Activated naive CD4-positive, alpha-beta T cell treated with anti-CD3 and anti-CD28 coated beads for 36 hours (primary cell): ENCODE measurements at regions not wholly inside any gene's neighbourhood (a gene's known extent, or its start where the extent isn't known, plus 50 kb on each side); places are given as distances from the start of the nearest gene placed in this dataset.

ENCODE experiments used
- CTCF ChIA-PET: fragments of 350-600 bp; sonication (Branson Sonifier 250); formaldehyde crosslinking; loops from one replicate; lab custom pipeline; 2021; ENCODE audit warnings: antibody characterized with exemption; lab: Charles Lee
- DNase-seq: peaks from one replicate; pipeline ENCODE4 v3.0.0-alpha.2; 2020
- H3K27ac Mint-ChIP-seq: one replicate; pipeline ENCODE4 v1.8.0; 2021; ENCODE audit warnings: mild to moderate bottlenecking, mixed read lengths
- H3K27me3 Mint-ChIP-seq: one replicate; pipeline ENCODE4 v1.8.0; 2021; ENCODE audit warnings: low read depth, mixed read lengths
- H3K36me3 Mint-ChIP-seq: one replicate; pipeline ENCODE4 v1.8.0; 2021; ENCODE audit warnings: low read depth, mixed read lengths
- H3K4me1 Mint-ChIP-seq: one replicate; pipeline ENCODE4 v1.8.0; 2021; ENCODE audit warnings: low read depth, mixed read lengths
- H3K4me3 Mint-ChIP-seq: one replicate; pipeline ENCODE4 v1.8.0; 2021; ENCODE audit warnings: mild to moderate bottlenecking, moderate library complexity, mixed read lengths
- H3K9me3 Mint-ChIP-seq: one replicate; pipeline ENCODE4 v1.8.0; 2021; ENCODE audit warnings: mixed read lengths
- intact Hi-C: fragments of 100-400 bp; cut with micrococcal nuclease; formaldehyde crosslinking; loops from one replicate; pipeline ENCODE4 v1.15.1; 2023

DNA sequence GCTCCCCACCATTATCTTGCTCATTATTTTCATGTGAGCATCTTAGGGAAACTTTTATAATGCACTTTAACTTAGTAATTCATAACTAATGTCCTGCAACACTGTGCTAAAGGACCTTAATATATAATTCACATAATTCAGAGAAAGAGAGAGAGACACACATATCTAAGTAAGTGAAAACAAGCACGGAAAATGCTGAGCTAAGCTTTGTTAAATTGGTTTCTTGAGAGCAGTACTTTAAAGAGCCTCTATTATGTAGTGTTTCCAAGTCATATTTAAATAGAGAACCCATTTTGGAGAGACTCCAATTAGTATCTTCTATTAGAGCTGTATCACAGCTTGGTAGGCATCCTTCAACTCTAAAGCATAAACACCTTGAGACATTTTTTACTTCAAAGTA, 354.1 kb upstream of the SOX14 start:
- intact Hi-C loops: no loop called here
- no peak overlapping the region for H3K4me3 Mint-ChIP-seq
- no peaks in the 10 kb centered on the region for H3K9me3 Mint-ChIP-seq
- peaks cover 4% of the 10 kb centered on the region for H3K27me3 Mint-ChIP-seq
- H3K36me3 Mint-ChIP-seq: no peaks in the 10 kb centered on the region
- H3K4me1 Mint-ChIP-seq: no peaks in the 10 kb centered on the region
- no peak for DNase-seq
- no peak overlapping the region for H3K27ac Mint-ChIP-seq
- CTCF ChIA-PET: no interaction called here

DNA sequence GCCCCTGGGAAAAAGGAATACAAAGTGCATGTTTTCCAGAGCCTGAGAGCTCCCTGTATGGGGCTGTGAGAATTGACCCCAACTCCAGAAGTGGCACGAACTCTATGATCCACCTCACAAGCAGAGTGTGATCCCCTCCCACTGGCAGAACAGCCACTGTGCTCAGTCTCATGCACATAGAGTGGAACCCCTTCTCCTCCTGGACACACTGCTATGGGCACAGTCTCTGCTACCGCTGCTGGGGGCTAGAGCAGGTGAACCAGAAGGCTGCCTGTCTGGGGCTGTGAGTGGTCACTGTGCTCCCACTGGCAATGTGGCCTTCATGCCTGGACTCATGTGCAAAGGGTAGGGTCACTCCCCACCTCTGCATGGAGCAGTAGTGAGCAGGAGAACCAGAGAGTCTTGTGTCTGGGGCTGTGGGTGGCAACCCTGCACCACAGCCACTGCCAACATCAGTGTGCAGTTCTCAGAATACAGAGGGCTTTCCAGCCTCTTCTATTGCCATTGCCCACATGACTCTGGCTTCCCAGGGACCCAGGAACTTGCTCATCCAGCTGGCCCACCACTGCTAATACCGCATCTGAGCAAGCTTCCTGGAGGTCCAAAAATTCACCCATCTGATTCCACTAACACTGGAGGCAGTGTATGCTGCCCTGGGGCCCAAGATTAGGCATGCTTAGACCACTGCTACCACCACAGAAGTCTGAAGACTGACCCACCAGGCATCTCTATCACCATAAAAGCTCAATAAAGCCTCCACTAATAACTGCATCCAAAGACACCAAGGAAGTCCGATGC, 343.7 kb upstream of the SOX14 start:
- Mint-ChIP-seq H3K9me3 (peaks cover 23% of the 10 kb centered on the region), H3K4me1 (no peaks in the 10 kb centered on the region), H3K27me3 (no peaks in the 10 kb centered on the region), H3K4me3 (no peak overlapping the region), H3K36me3 (no peaks in the 10 kb centered on the region), H3K27ac (no peak overlapping the region)
- DNase-seq: no peak
- intact Hi-C loops: no loop called here
- CTCF ChIA-PET: no interaction called here

DNA sequence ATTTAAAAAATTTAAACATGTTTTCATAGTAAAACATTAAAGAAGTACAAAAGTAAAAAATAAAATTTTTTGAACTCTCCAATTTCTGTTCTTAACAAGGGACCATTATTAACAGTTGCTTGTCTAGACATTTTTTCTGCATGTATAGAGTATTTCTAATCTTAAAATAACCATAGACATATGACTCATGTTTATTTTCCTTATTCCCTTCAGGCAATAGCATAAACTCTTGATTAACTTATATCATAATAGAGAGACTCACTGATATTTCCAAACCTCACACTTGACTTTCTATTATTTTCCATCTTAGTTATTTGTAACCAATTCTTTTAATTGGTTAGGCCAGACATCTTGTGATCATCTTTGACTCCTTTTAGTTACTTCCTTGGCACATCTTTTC, 325.6 kb upstream of the SOX14 start:
- Mint-ChIP-seq H3K9me3 (peaks cover 4% of the 10 kb centered on the region), H3K4me3 (no peak overlapping the region), H3K27me3 (no peaks in the 10 kb centered on the region), H3K27ac (no peak overlapping the region), H3K4me1 (no peaks in the 10 kb centered on the region), H3K36me3 (no peaks in the 10 kb centered on the region)
- no peak for DNase-seq
- CTCF ChIA-PET: no interaction called here
- intact Hi-C loops: no loop called here

DNA sequence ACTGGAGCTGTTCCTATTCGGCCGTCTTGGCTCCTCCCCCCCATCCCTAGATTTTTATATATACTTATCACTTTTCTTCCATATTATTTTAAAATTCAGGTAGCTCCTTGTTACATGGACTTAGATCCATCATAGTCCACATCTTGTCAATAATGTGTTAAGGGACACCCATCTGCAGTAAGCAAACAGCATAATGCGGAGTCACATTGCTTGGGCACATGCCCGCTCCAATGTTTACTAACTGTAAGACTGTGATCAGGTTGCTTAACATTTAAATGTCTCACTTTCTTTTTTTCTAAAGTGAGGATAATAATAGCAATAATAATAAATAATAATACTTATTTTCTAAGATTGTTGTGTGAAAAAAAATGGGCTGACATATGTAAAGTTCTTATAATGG, 303.2 kb upstream of the SOX14 start:
- Mint-ChIP-seq H3K27ac (no peak overlapping the region), H3K9me3 (no peaks in the 10 kb centered on the region), H3K36me3 (no peaks in the 10 kb centered on the region), H3K27me3 (peaks cover 2% of the 10 kb centered on the region), H3K4me1 (no peaks in the 10 kb centered on the region), H3K4me3 (no peak overlapping the region)
- DNase-seq: no peak
- intact Hi-C loops: no loop called here
- CTCF ChIA-PET: no interaction called here

DNA sequence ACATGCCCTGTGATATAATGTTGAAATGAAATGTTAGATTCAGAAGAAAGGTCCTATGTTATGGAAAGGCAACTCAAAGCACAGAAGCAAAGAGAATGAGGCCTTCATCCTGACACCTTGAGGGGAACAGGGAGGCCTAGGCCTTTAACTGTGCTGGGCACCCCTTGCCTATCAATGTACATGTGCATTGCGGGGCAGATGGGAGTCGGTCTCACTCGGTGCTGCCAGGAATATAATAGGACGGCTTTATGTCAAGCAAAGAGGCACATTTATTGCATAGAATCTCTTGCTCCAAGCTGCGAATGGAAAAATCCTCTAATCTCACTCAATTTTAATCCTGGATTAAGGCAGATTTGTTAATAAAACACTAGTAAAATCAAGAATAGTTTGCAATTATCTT, 301.0 kb upstream of the SOX14 start:
- CTCF ChIA-PET: no interaction called here
- H3K4me3 Mint-ChIP-seq: no peak overlapping the region
- intact Hi-C loops: no loop called here
- DNase-seq: no peak
- no peaks in the 10 kb centered on the region for H3K36me3 Mint-ChIP-seq
- no peaks in the 10 kb centered on the region for H3K4me1 Mint-ChIP-seq
- H3K27ac Mint-ChIP-seq: no peak overlapping the region
- peaks cover 2% of the 10 kb centered on the region for H3K27me3 Mint-ChIP-seq
- H3K9me3 Mint-ChIP-seq: no peaks in the 10 kb centered on the region

DNA sequence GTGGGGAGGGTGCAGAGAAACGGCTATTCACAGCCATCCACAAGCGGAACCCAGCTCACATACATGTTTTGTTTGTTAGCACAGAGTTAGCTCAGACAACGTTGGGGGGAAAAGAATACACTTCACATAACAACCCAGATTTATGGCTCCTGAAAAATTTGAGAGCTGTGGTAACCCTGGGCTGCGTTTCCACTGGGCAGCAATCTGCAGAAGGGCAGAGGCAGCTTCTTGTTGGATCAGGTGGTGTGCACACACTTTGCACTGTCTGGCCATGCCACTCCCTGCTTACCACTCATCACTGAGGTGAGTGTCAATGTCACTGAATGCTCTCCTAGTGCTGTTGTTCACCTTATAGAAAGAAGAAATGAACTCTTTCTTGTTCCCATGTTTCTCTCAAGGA, 299.8 kb upstream of the SOX14 start:
- H3K4me3 Mint-ChIP-seq: no peak overlapping the region
- intact Hi-C loops: no loop called here
- peaks cover 2% of the 10 kb centered on the region for H3K27me3 Mint-ChIP-seq
- no peaks in the 10 kb centered on the region for H3K36me3 Mint-ChIP-seq
- CTCF ChIA-PET: no interaction called here
- H3K27ac Mint-ChIP-seq: no peak overlapping the region
- no peak for DNase-seq
- H3K4me1 Mint-ChIP-seq: no peaks in the 10 kb centered on the region
- H3K9me3 Mint-ChIP-seq: no peaks in the 10 kb centered on the region

DNA sequence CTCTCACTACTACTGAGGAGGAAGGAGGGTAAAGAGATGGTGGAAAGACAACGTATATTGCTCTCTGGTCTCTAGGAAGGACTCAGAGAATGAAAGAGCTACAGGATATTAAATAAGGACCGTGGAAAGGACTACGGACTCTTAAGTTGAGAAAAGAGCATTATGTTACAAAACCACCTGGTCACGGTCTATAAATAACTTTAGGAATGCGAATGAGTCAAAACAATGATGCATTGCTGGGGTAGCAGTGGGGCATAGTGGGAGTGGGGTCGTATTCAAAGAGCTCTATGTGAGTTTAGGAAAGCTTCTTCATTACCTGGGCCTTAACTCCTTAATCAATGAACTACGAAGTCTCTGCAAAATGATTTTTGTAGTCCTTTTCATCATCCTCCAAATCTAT, 295.7 kb upstream of the SOX14 start:
- intact Hi-C loops: no loop called here
- Mint-ChIP-seq H3K4me1 (no peaks in the 10 kb centered on the region), H3K27ac (no peak overlapping the region), H3K9me3 (no peaks in the 10 kb centered on the region), H3K27me3 (peaks cover 2% of the 10 kb centered on the region), H3K36me3 (no peaks in the 10 kb centered on the region), H3K4me3 (no peak overlapping the region)
- no peak for DNase-seq
- CTCF ChIA-PET: no interaction called here

DNA sequence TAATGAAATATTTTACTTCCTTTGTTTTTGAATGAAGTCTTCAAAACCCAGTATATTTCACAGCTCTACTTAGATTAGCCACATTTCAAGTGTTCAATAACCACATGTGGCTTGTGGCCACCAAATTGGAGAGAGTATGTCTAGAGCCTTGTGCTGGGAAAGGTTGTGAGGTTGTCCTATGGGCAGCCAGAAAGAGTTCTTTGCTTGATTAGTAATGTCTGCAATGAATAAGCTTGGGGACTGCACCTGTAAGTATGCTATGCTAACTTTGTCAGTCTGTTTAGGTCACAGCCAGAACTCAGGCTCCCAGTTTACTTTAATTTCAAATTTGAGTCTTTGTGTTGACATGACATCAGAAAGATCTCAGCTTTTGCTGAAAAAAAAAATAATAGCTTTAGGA, 294.9 kb upstream of the SOX14 start:
- H3K36me3 Mint-ChIP-seq: no peaks in the 10 kb centered on the region
- peaks cover 2% of the 10 kb centered on the region for H3K27me3 Mint-ChIP-seq
- H3K27ac Mint-ChIP-seq: no peak overlapping the region
- H3K4me1 Mint-ChIP-seq: no peaks in the 10 kb centered on the region
- CTCF ChIA-PET: no interaction called here
- H3K9me3 Mint-ChIP-seq: no peaks in the 10 kb centered on the region
- intact Hi-C loops: no loop called here
- no peak for DNase-seq
- H3K4me3 Mint-ChIP-seq: no peak overlapping the region

DNA sequence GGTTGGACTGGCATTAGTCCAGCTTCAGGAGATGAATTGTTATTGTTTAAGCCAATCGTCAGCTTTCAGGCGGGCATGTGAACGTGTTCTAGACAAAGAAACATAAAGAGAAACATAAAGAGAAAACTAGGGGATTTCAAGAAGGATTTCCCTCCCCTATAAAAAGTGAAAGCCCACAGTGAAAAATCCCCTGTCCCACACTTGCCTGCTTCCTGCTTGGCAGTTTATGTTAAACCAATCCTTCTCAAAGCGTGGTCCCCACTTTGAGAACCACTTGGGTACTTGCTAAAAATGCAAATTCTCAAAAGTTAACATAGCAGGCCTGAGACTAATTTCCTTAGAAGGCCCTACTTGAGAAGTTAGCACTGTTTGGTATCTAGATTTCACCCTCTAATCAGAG, 293.0 kb upstream of the SOX14 start:
- H3K36me3 Mint-ChIP-seq: no peaks in the 10 kb centered on the region
- intact Hi-C loops: no loop called here
- H3K9me3 Mint-ChIP-seq: no peaks in the 10 kb centered on the region
- CTCF ChIA-PET: no interaction called here
- H3K27ac Mint-ChIP-seq: no peak overlapping the region
- H3K4me3 Mint-ChIP-seq: no peak overlapping the region
- H3K4me1 Mint-ChIP-seq: no peaks in the 10 kb centered on the region
- H3K27me3 Mint-ChIP-seq: no peaks in the 10 kb centered on the region
- DNase-seq: no peak

DNA sequence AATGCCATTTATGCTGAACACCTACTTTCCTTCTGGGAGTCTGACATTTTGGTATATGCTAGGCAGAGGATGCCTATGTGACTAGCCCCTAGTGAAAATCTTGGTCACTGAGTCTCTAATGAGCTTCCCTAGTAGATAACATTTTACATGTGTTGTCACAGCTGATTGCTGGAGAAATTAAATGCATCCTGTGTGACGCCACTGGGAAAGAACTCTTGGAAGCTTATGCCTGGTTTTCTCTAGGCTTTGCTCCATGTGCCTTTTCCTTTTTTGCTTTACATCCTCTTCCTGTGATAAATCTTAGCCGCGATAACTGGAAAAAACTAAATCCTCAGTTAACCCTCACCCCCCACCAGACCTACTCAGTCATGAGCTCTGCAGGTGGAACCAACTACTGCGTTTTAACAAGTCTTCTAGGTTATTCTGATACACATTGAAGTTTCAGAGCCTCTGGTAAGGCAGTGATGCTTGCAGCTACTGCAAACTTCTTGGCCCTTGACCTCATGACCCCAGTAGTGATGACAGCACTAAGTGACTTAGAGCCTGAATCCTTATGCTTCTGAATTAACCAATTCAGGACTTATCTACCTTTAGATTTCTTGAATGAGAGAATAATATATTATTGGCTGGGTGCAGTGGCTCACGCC, 292.4 kb upstream of the SOX14 start:
- no peaks in the 10 kb centered on the region for H3K36me3 Mint-ChIP-seq
- CTCF ChIA-PET: no interaction called here
- H3K27ac Mint-ChIP-seq: no peak overlapping the region
- no peaks in the 10 kb centered on the region for H3K4me1 Mint-ChIP-seq
- DNase-seq: no peak
- no peaks in the 10 kb centered on the region for H3K27me3 Mint-ChIP-seq
- H3K9me3 Mint-ChIP-seq: no peaks in the 10 kb centered on the region
- intact Hi-C loops: no loop called here
- no peak overlapping the region for H3K4me3 Mint-ChIP-seq

DNA sequence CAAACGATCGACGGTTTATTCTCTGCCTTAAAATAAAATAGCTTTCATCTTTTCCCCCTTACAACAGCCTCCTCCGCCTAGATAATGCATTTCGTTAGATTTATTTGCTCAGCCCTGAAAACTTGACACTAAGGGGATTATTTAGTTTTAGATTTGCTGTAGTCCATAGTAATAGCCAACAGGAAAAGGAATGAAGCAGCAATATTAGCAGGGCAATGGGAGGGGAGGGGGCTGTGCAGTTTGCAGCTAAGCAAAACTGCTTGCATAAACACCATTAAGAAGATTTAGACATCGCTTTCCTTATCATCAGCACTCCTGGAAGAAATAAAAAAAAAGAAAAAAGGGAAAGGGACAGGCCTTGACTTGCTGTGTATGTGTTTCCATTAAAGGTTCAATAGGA, 286.5 kb upstream of the SOX14 start:
- Mint-ChIP-seq H3K36me3 (no peaks in the 10 kb centered on the region), H3K9me3 (peaks cover 7% of the 10 kb centered on the region), H3K27ac (no peak overlapping the region), H3K27me3 (no peaks in the 10 kb centered on the region), H3K4me3 (no peak overlapping the region), H3K4me1 (no peaks in the 10 kb centered on the region)
- CTCF ChIA-PET: no interaction called here
- intact Hi-C loops: no loop called here
- no peak for DNase-seq

DNA sequence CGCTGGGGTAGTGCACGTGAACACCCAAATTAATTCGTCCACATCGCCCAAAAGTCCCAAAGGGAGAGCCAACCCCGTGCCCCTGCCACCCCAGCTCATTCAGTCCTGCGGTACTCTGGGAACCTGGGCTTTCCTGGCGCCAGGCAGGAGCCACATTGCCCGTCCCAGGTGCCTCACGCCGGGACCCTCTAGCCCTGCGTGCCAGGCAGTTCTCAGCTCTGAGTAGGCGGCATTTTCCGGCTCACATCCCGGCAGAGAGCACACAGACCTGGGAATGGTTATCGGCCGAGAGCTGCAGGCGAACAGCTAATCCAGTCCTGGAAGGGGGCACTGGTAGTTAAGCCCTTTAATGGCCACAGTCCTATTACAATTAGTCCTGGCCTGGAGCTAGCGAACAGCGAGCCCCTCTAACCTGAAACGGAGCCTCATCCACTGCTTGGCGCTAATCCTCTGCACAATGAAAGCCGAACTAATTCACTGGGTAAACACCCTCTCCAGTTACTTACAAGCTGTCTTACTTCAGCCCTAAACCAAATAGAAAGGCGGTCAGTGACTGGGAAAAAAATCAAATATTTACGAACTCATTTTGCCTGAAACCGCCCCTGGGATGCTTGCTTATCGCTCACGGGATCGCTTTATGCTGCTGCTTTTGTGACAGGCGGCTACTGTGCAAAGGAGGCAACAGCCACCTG, 254.6 kb upstream of the SOX14 start:
- no peaks in the 10 kb centered on the region for H3K27me3 Mint-ChIP-seq
- CTCF ChIA-PET: no interaction called here
- no peaks in the 10 kb centered on the region for H3K9me3 Mint-ChIP-seq
- no peak for DNase-seq
- no peaks in the 10 kb centered on the region for H3K4me1 Mint-ChIP-seq
- intact Hi-C loops: no loop called here
- H3K36me3 Mint-ChIP-seq: no peaks in the 10 kb centered on the region
- H3K27ac Mint-ChIP-seq: no peak overlapping the region
- no peak overlapping the region for H3K4me3 Mint-ChIP-seq

DNA sequence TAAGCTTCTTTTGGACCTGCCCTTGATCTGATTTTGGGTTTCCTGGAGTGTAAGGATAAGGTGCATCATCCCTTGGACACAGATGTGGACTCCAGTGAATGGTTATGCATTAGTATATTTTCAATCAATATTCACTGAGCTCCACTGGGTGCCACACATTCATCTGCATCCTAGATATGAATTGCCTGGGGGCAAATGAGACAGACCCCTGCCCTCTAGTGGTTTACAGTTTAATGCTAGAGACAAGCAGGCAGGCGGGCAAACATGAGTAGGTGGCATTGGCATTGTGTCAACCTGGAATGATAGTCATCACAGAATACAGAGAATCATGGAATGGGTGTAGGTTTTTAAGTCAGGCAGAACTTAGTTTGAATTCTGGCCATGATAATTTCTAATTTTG, 252.5 kb upstream of the SOX14 start:
- Mint-ChIP-seq H3K36me3 (no peaks in the 10 kb centered on the region), H3K27ac (no peak overlapping the region), H3K4me3 (no peak overlapping the region), H3K9me3 (no peaks in the 10 kb centered on the region), H3K27me3 (no peaks in the 10 kb centered on the region), H3K4me1 (no peaks in the 10 kb centered on the region)
- CTCF ChIA-PET: no interaction called here
- intact Hi-C loops: no loop called here
- DNase-seq: no peak
